GM19238 (cell line): ENCODE measurements at regions not wholly inside any gene's neighbourhood (a gene's known extent, or its start where the extent isn't known, plus 50 kb on each side); places are given as distances from the start of the nearest gene placed in this dataset.

ENCODE experiments used
- DNase-seq: peaks from one replicate; pipeline ENCODE4 v3.0.0; 2011; ENCODE audit warnings: low spot score; ENCODE audit not compliant: insufficient read length

- no peak for DNase-seq
Measured at GRCh38 chr10:31584098-31584631, 265.1 kb downstream of the ZEB1 start.

GRCh38 chr10:31583293-31583692, 264.3 kb downstream of the ZEB1 start:
- DNase-seq, result no peak

GRCh38 chr10:31582365-31583052, 263.5 kb downstream of the ZEB1 start:
- no peak for DNase-seq

- DNase-seq, result peak; percentile 30
Measured at GRCh38 chr10:31581741-31582323, 262.8 kb downstream of the ZEB1 start.

- no peak for DNase-seq
Measured at GRCh38 chr10:31580646-31581045, 261.6 kb downstream of the ZEB1 start.
